Urinary bladder (tissue), 3 donors: ENCODE measurements at regions not wholly inside any gene's neighbourhood (a gene's known extent, or its start where the extent isn't known, plus 50 kb on each side); places are given as distances from the start of the nearest gene placed in this dataset.

Source experiments
- DNase-seq: peaks from one replicate; pipeline ENCODE4 v3.0.0-alpha.2; 2015; ENCODE audit errors: extremely low spot score
- H3K27ac ChIP-seq: one replicate; pipeline ENCODE4 v1.5.1; 2013; ENCODE audit warnings: low read depth, mild to moderate bottlenecking, moderate library complexity
- H3K36me3 ChIP-seq: one replicate; pipeline ENCODE4 v1.6.1; 2013; ENCODE audit warnings: mild to moderate bottlenecking, moderate library complexity; ENCODE audit not compliant: insufficient read depth
- H3K4me1 ChIP-seq: one replicate; pipeline ENCODE4 v1.6.1; 2013; ENCODE audit warnings: mild to moderate bottlenecking, moderate library complexity; ENCODE audit not compliant: insufficient read depth
- H3K4me3 ChIP-seq: one replicate; pipeline ENCODE4 v1.5.1; 2013; ENCODE audit warnings: low read depth, low read length
- WGBS: extraction: QIAGEN DNeasy Blood & Tissue Kit; methylation state at CpG from one replicate; pipeline ENCODE4 v1.1.7; 2013; 5-methylcytosine and 5-hydroxymethylcytosine counted together
- donor health status: healthy with polysubstance abuse.
- donor health status: healthy.

DNA sequence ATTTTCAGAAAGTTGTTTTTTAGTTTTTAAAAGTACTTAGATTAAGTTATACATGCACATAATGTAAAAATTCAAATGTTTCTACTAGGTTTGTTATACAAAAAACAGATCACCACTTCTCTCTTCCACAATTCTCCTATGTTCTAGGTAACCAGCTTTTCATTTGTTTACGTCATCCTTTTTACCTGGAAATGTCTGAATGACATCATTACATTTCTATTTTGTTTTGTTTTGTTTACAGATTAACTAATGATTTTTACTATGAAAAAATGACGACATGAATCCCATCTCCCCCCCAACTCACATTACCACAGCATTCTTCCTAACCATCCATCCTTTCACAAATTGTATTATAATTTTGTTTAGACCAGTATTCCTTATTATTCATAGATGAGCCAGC is 1709.2 kb downstream of the EFNA5 start:
- 91% methylated on average over 2 of the region's 2 CpGs for WGBS
- no peak overlapping the region for H3K4me3 ChIP-seq
- no peaks in the 10 kb centered on the region for H3K4me1 ChIP-seq
- no peak overlapping the region for H3K27ac ChIP-seq
- H3K36me3 ChIP-seq, result no peaks in the 10 kb centered on the region
- DNase-seq, result no peak

DNA sequence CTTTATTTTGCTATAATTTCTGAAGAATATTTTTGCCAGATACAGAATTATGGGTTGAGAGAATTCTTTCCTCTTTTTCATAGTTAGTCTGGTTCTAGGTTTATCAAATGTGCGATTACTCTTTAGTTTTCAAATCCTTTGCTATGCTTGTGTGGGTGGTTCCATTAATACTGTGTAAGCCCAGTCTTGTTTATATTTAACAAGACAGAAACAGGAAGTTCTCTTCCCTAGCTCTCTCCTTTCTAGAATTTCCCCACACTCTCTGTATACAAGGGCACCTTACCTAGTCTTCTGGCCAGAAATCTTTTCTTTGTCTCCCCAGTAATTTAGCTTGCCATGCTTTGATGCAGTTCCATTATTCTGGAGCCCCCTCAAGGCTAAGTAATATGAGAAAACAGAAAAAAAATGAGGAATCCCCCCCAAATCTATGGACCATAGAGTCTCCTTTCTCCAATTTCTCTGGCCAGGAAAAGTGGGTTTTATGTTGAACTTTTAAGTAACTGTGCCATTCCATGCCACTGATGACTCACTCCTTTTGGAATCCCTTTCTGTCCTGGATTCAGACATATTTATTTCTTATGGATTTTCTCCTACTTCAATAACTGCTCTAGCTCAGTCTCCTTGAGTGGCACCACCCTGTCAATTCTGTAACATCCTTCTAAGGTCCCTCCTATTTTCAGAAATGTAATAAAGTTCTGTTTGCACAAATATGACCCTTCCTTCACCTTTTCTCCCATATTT is 1714.1 kb downstream of the EFNA5 start:
- DNase-seq, result no peak
- Histone ChIP-seq H3K4me3 (no peak overlapping the region), H3K36me3 (no peaks in the 10 kb centered on the region), H3K4me1 (no peaks in the 10 kb centered on the region), H3K27ac (no peak overlapping the region)
- WGBS, result 88% methylated on average over 1 of the region's 1 CpG

DNA sequence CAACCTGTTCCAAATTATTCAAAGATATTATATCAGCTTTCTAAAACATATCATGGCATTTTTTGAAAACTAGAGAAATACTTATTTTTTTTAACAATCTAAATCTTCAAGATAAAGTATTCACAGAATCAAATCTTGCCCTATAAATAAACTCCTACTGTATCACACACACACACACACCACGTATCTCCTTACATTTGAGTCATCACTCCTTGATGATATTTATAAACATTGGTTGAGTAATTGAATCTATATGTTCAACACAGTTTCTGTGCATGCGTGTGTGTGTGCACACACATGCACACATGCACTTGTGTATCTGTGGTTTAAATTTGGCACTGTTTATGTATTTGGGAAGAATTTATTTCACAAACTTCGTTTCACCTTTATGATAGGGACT is 1716.4 kb downstream of the EFNA5 start:
- 79% methylated on average over 3 of the region's 3 CpGs for WGBS
- no peaks in the 10 kb centered on the region for H3K4me1 ChIP-seq
- no peak overlapping the region for H3K27ac ChIP-seq
- no peak for DNase-seq
- H3K4me3 ChIP-seq, result no peak overlapping the region
- no peaks in the 10 kb centered on the region for H3K36me3 ChIP-seq

DNA sequence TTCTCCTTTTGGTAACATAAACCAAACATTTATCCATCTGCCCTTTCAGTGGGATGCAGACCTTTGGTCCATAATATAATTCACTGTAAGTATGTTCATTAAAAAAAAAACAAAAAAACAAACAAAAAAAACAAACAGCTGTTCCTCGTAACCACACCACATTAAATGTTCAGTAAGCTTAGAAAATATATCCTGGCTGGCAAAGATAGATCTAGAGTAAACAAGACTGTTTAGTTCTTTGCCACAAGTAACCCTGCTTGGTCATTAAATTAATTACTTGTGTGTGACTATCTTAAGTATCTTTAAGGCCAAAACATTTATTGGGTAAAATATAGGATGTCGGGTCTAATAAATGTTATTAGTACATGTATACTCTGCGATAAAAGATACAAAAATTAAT is 1717.1 kb downstream of the EFNA5 start:
- Histone ChIP-seq H3K4me1 (no peaks in the 10 kb centered on the region), H3K4me3 (no peak overlapping the region), H3K36me3 (no peaks in the 10 kb centered on the region), H3K27ac (no peak overlapping the region)
- 74% methylated on average over 3 of the region's 3 CpGs for WGBS
- DNase-seq, result no peak

DNA sequence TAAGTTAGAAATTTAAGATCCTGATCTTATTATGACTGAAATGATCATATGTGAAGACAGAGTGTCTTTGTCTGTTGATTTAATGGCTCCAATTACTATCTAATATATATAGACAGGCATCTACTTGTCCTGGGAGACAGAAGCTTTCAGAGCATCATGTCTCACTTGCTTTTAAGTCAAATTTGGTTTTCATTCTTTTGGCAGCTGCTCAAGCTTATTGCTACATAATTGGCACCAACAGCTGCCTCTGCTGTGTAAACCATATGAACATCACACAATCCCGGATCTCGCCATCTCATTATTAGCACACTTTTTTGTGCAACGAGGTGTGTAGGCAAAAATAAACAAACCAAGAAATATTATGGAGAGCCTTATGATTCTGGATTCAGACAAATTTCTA is 1717.9 kb downstream of the EFNA5 start:
- H3K27ac ChIP-seq, result no peak overlapping the region
- 70% methylated on average over 3 of the region's 3 CpGs for WGBS
- H3K4me1 ChIP-seq, result no peaks in the 10 kb centered on the region
- no peaks in the 10 kb centered on the region for H3K36me3 ChIP-seq
- H3K4me3 ChIP-seq, result no peak overlapping the region
- no peak for DNase-seq

DNA sequence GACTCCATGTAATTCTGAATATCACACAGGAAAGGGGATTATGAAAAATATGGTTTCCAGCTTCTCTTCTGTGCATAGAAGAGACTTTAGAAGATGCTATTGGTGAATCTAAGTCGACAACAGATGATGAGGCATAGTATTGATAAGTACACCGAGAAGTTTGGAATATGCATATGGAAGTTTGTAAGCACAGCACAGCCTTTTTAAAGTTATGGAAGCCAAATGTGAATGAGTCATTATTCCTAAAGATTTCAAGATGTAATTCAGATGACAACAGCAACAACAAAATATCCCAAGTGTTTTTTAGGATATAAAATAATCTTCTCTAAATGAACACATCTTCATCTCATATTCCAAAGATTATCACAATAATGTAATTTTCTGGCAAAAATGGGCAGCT is 1723.3 kb downstream of the EFNA5 start:
- DNase-seq, result no peak

DNA sequence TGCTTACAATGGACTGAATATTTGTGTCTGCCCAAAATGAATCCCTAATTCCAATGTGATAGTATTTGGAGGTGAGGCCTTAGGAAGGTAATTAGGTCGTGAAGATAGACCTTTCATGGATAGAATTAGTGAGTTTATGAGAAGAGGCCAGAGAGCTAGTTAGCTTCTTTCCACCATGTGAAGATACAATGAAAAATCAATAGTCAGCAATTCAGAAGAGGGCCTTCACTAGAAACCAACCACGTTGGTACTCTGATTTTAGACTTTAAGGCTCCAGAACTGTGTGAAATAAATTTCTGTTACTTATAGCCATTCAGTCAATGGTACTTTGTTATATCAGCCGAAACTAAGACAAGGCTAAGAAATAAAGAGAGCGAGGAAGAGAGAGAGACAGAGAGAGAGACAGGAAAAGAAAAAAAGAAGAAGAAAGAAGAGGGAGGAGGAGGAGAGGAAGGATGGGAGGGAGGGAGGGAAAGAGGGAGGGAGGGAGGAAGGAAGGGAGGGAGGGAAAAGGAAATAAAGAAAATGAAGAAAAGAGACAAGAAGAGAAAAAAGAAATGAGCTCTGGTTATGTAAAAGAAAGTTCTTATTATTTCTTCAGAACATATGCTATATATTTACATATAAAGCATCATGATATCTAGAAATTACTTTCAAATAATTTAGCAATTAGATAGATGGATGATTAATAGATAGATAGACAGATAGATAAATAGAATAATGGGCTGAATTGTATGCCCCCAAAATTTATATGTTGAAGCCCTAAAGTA is 1725.3 kb downstream of the EFNA5 start:
- no peaks in the 10 kb centered on the region for H3K36me3 ChIP-seq
- H3K4me3 ChIP-seq, result no peak overlapping the region
- no peaks in the 10 kb centered on the region for H3K4me1 ChIP-seq
- WGBS, result 93% methylated on average over 4 of the region's 4 CpGs
- H3K27ac ChIP-seq, result no peak overlapping the region
- DNase-seq, result no peak

More for the DNA sequence above, 1723.3 kb downstream of the EFNA5 start:
- H3K4me1 ChIP-seq, result no peaks in the 10 kb centered on the region
- WGBS, result 74% methylated on average over 2 of the region's 2 CpGs
- no peak overlapping the region for H3K4me3 ChIP-seq
- no peaks in the 10 kb centered on the region for H3K36me3 ChIP-seq
- no peak overlapping the region for H3K27ac ChIP-seq

GRCh38 chr5:105940181-105940580 is 1730.6 kb downstream of the EFNA5 start:
- no peak for DNase-seq
- H3K36me3 ChIP-seq, result no peaks in the 10 kb centered on the region
- no peak overlapping the region for H3K4me3 ChIP-seq
- no peaks in the 10 kb centered on the region for H3K4me1 ChIP-seq
- no peak overlapping the region for H3K27ac ChIP-seq

DNA sequence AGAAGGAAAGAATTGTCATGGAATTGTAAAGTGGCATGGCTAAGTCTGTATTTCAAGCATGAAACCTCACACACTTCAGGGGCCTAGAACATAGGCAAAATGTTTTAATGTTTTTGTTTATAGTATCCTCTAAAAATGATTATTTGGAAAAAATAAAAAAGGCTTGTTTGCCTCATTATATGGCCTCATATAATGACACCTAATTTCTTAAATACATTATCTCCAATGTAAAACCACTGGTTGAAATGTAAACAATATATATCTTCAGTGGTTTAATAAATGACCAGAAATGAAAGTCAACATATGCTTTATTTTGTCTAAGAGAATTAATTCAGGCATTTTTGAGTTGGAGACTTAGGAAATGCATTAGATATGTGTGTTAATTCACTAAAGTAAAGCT is 1736.6 kb downstream of the EFNA5 start:
- Histone ChIP-seq H3K36me3 (no peaks in the 10 kb centered on the region), H3K4me3 (no peak overlapping the region), H3K4me1 (no peaks in the 10 kb centered on the region), H3K27ac (no peak overlapping the region)
- DNase-seq, result no peak

DNA sequence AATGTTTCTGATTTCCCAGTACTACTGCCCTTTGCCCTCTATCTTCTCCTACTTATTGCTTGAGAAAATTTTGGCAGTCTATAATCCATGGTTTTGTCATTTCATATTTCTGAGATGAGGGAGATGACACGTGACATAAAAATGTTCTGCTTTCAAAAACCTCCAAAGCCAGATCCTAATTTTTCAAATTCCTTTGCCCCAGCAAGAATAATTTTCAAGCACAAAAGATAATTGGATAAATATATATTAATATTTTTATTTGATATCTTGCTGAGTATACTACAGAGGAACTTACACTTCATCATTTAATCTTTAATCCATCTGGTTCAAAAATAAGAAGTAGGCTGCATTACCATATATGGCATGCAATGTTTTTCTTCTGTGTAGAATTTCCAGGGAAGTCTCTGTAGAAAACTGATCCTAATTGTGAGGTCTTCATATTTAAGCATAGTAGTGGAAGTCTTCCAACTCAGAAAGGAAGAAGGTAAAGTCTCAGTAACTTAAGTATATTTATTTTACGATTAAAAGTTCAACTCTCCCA is 1738.8 kb downstream of the EFNA5 start:
- Histone ChIP-seq H3K36me3 (no peaks in the 10 kb centered on the region), H3K27ac (no peak overlapping the region), H3K4me1 (no peaks in the 10 kb centered on the region), H3K4me3 (no peak overlapping the region)
- WGBS, result 66% methylated on average over 2 of the region's 2 CpGs
- no peak for DNase-seq

DNA sequence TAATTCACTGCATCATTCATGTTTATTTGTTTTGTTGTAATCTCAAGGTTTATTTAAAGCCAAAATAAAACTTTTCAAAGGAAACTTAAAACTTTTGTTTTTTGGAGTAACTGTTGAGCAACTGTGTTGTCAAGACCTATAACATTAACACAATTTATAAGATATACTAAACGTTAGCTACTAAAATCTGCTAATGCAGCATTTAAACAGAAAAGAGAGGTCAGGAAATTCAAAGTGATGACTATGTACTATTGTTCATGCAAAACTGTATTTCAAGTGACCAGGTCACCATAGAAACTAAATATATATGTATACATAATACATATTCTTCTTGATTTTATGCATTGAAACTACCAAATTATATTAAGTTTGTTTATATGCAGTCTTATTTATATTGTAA is 1740.9 kb downstream of the EFNA5 start:
- 31% methylated on average over 1 of the region's 1 CpG for WGBS
- DNase-seq, result no peak
- no peak overlapping the region for H3K27ac ChIP-seq

GRCh38 chr5:105924366-105924765 is 1746.4 kb downstream of the EFNA5 start:
- H3K4me1 ChIP-seq, result no peaks in the 10 kb centered on the region
- no peak overlapping the region for H3K4me3 ChIP-seq
- no peaks in the 10 kb centered on the region for H3K36me3 ChIP-seq
- WGBS, result 84% methylated on average over 2 of the region's 2 CpGs
- H3K27ac ChIP-seq, result no peak overlapping the region
- DNase-seq, result no peak

More for the DNA sequence above, 1740.9 kb downstream of the EFNA5 start:
- H3K4me3 ChIP-seq, result no peak overlapping the region
- H3K4me1 ChIP-seq, result no peaks in the 10 kb centered on the region
- H3K36me3 ChIP-seq, result no peaks in the 10 kb centered on the region

DNA sequence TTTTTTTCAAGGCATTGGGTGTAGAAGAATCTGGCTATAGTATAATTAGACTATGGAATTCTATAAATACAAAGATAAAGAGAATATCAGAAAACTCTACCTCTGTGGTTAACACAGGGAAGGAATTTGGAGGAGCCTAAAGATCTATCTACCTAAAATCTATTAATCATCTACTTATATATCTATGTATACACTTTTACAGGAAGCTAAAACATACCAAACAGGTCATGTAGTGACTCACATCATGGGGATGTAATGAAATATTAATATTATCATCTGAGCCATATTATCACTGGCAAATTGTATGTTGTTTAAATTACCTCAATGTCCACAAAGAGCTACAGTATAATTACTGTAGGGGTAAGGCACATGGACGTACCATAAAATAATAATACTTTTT is 1748.2 kb downstream of the EFNA5 start:
- Histone ChIP-seq H3K36me3 (no peaks in the 10 kb centered on the region), H3K4me1 (no peaks in the 10 kb centered on the region), H3K27ac (no peak overlapping the region), H3K4me3 (no peak overlapping the region)
- whole genome bisulfite sequencing, result 91% methylated on average over 1 of the region's 1 CpG
- no peak for DNase-seq

DNA sequence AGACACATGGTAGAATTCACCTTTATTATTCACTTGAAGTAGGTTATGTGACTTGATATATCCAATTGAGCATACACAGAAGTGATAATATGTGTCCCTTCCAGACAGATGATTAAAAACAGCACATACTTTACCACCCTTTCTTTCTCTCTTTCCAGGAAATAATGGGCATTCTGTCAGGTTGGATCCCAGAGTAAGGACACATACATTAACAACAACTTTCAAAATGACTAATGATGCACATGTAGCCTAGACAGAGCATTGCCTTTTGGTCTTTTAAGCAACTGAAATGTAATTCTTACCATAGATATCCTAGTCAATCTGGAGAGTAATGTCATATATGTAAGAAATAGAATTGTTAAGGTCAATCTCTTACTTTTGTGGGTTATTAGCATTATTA is 1748.7 kb downstream of the EFNA5 start:
- H3K4me1 ChIP-seq, result no peaks in the 10 kb centered on the region

More for the DNA sequence above, 1748.7 kb downstream of the EFNA5 start:
- Histone ChIP-seq H3K36me3 (no peaks in the 10 kb centered on the region), H3K4me3 (no peak overlapping the region), H3K27ac (no peak overlapping the region)
- DNase-seq, result no peak
